DND-41 (cell line): ENCODE measurements at regions not wholly inside any gene's neighbourhood (a gene's known extent, or its start where the extent isn't known, plus 50 kb on each side); places are given as distances from the start of the nearest gene placed in this dataset.

Experiments
- ATAC-seq: fragments of 200-7000 bp; cut with Tn5 transposase; 3 replicates; pipeline ENCODE4 v1.9.1; 2021; ENCODE audit warnings: low read depth; ENCODE audit not compliant: insufficient read depth
- DNase-seq: peaks from one replicate; pipeline ENCODE4 v3.0.0-alpha.2; 2020
- H2AFZ ChIP-seq: 2 replicates; pipeline ENCODE4 v1.6.0; 2012; ENCODE audit warnings: low read depth, low read length
- H3K27ac ChIP-seq: 2 replicates; pipeline ENCODE4 v1.5.1; 2012; ENCODE audit warnings: low read length, inconsistent platforms
- H3K27me3 ChIP-seq: fragments of 200-600 bp; sonication (generic); 2 replicates; pipeline ENCODE4 v1.6.0; 2012; ENCODE audit warnings: low read length, mild to moderate bottlenecking, inconsistent platforms; ENCODE audit not compliant: insufficient read depth, poor library complexity
- H3K36me3 ChIP-seq: 2 replicates; pipeline ENCODE4 v1.5.1; 2012; ENCODE audit warnings: low read length, inconsistent platforms; ENCODE audit not compliant: insufficient read depth
- H3K4me1 ChIP-seq: 2 replicates; pipeline ENCODE4 v1.5.1; 2012; ENCODE audit warnings: mild to moderate bottlenecking, low read length; ENCODE audit not compliant: insufficient read depth
- H3K4me2 ChIP-seq: 2 replicates; pipeline ENCODE4 v1.6.0; 2012; ENCODE audit warnings: mild to moderate bottlenecking, moderate library complexity, low read length, inconsistent platforms; ENCODE audit not compliant: insufficient read depth
- H3K4me3 ChIP-seq, 2 experiments: fragments of 200-600 bp in 1 of 2; shearing (Covaris generic) in 1 of 2; 2 replicates each; pipeline ENCODE4 v1.5.1; 2012 to 2016; ENCODE audit warnings: inconsistent platforms in 2 of 2, low read length in 2 of 2, mild to moderate bottlenecking in 2 of 2, low read depth in 1 of 2, moderate library complexity in 1 of 2
- H3K79me2 ChIP-seq: 2 replicates; pipeline ENCODE4 v1.6.0; 2012; ENCODE audit warnings: low read length, inconsistent platforms; ENCODE audit not compliant: insufficient read depth
- H3K9ac ChIP-seq: 2 replicates; pipeline ENCODE4 v1.6.0; 2012; ENCODE audit warnings: low read depth, mild to moderate bottlenecking, inconsistent platforms, low read length, moderate library complexity
- H3K9me3 ChIP-seq: 2 replicates; pipeline ENCODE4 v1.5.1; 2012; ENCODE audit warnings: low read length, moderate library complexity, mild to moderate bottlenecking, inconsistent platforms; ENCODE audit not compliant: insufficient read depth, severe bottlenecking
- H4K20me1 ChIP-seq: 2 replicates; pipeline ENCODE4 v1.6.0; 2012; ENCODE audit warnings: low read length; ENCODE audit not compliant: insufficient read depth
- EZH2 ChIP-seq: IDR thresholded peaks from 3 replicates; pipeline ENCODE4 v1.6.1; 2012; ENCODE audit warnings: borderline replicate concordance, low read depth, mild to moderate bottlenecking, moderate library complexity, low read length, inconsistent platforms; ENCODE audit not compliant: severe bottlenecking
- TF ChIP-seq, protein P1 (sequence below): IDR thresholded peaks from 2 replicates; pipeline ENCODE4 v1.5.1; 2012; ENCODE audit warnings: borderline replicate concordance, low read length, moderate library complexity, mild to moderate bottlenecking; ENCODE audit not compliant: poor library complexity, severe bottlenecking; ENCODE audit errors: extremely low read depth

DNA sequence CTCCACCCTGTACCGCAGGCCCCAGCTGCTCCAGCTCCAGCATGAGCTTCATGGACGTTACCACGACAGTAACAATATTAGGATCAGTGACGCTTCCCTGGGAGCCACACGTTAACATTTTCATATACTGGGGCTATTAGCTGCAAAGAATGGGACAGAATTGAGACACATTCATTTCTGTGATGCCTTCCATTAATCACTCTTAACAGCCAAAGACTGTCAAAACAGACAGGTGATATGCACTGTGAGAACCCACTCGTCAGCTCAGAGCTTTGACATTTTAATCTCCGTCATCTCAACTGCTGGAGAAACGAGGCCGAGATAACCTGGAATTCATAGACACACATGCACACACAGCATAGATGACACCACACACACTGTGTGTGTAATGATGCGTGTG lies 408.4 kb upstream of the SHH start:
- Histone ChIP-seq H3K36me3 (no peaks in the 10 kb centered on the region), H4K20me1 (no peaks in the 10 kb centered on the region; the same call in 1 of the 2 replicates), H3K4me1 (no peaks in the 10 kb centered on the region), H3K9me3 (peaks cover 3% of the 10 kb centered on the region), H3K27ac (no peak overlapping the region), H2AFZ (no peak overlapping the region), H3K4me3 (no peak overlapping the region), H3K27me3 (peaks cover 9% of the 10 kb centered on the region), H3K9ac (no peak overlapping the region), H3K79me2 (no peaks in the 10 kb centered on the region), H3K4me2 (no peak overlapping the region)
- no peak for DNase-seq
- ATAC-seq, result no peak
- TF ChIP-seq, protein P1, sequence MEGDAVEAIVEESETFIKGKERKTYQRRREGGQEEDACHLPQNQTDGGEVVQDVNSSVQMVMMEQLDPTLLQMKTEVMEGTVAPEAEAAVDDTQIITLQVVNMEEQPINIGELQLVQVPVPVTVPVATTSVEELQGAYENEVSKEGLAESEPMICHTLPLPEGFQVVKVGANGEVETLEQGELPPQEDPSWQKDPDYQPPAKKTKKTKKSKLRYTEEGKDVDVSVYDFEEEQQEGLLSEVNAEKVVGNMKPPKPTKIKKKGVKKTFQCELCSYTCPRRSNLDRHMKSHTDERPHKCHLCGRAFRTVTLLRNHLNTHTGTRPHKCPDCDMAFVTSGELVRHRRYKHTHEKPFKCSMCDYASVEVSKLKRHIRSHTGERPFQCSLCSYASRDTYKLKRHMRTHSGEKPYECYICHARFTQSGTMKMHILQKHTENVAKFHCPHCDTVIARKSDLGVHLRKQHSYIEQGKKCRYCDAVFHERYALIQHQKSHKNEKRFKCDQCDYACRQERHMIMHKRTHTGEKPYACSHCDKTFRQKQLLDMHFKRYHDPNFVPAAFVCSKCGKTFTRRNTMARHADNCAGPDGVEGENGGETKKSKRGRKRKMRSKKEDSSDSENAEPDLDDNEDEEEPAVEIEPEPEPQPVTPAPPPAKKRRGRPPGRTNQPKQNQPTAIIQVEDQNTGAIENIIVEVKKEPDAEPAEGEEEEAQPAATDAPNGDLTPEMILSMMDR, result no peak
- no peak for TF ChIP-seq EZH2

DNA sequence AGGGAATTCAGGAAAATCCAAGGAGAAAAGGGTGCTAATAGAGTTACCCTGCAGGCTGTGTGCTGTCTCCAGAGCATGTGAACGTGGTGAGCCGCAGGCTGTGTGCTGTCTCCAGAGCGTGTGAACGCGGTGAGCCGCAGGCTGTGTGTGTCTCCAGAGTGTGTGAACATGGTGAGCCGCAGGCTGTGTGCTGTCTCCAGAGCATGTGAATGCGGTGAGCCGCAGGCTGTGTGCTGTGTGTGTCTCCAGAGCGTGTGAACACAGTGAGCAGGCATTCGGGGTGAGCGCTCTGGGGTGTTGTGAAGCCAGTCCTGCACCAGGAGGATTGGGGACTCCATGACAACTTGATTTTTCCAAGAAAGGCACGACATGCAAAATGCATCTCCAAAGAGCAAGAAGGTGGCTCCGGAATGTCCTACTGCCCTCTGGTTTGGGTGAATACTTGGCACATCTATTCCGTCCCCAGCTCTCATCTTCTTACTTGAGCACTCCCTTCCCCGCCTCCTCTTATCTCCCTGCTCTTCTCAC lies 407.9 kb upstream of the SHH start:
- H3K9me3 ChIP-seq, result peaks cover 3% of the 10 kb centered on the region
- H3K36me3 ChIP-seq, result no peaks in the 10 kb centered on the region
- DNase-seq, result no peak
- no peaks in the 10 kb centered on the region; the same call in 1 of the 2 replicates for H4K20me1 ChIP-seq
- H3K27ac ChIP-seq, result no peak overlapping the region
- peaks cover 9% of the 10 kb centered on the region for H3K27me3 ChIP-seq
- no peak for ATAC-seq
- H3K9ac ChIP-seq, result no peak overlapping the region
- H3K4me1 ChIP-seq, result no peaks in the 10 kb centered on the region
- TF ChIP-seq, protein P1, result no peak
- no peak for TF ChIP-seq EZH2
- no peaks in the 10 kb centered on the region for H3K79me2 ChIP-seq
- no peak overlapping the region for H3K4me2 ChIP-seq
- H2AFZ ChIP-seq, result no peak overlapping the region
- no peak overlapping the region for H3K4me3 ChIP-seq

DNA sequence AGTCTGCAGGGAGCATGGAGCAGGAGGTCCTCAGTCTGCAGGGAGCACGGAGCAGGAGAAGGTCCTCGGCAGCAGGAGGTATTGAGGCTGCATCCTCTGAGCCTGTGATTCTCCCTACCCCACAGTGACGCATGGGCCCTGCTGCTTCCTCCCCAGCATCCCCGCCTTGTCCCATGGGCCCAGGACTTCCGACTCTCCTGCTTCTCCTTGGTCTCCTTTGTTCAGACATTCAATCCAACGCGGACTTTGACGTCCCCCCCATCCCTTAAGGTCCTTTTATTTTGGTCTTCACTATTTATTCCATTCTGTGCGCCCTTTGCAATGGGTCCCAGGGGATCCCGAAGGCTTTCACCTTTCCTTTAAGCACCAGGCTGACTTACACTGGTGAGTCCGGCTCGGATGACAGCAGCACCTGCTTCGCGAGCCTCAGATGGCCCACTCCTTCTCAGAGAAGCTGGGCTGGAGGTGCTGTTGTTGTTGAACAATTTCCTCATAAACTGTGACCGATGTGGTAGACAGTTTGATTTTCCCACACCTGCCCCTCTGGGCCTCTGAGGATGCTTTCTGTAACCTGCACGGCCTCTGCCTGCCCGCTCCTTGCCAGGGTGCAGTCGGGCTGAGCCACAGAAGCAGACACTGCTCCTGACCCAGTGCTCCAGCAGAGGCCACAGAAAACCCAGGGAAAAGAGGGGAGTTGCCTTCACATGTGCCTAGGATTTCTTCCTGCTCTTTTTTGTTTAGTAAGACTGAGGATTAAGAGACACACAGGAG lies 407.2 kb upstream of the SHH start:
- H3K9ac ChIP-seq, result no peak overlapping the region
- H3K79me2 ChIP-seq, result no peaks in the 10 kb centered on the region
- H3K27me3 ChIP-seq, result peaks cover 9% of the 10 kb centered on the region
- H3K4me3 ChIP-seq, result no peak overlapping the region
- H3K4me1 ChIP-seq, result no peaks in the 10 kb centered on the region
- ATAC-seq (no peak), DNase-seq (no peak)
- H4K20me1 ChIP-seq, result no peaks in the 10 kb centered on the region; the same call in 1 of the 2 replicates
- TF ChIP-seq EZH2, result no peak
- TF ChIP-seq, protein P1, result no peak
- no peaks in the 10 kb centered on the region for H3K36me3 ChIP-seq
- no peaks in the 10 kb centered on the region for H3K9me3 ChIP-seq
- no peak overlapping the region for H2AFZ ChIP-seq
- no peak overlapping the region for H3K27ac ChIP-seq
- H3K4me2 ChIP-seq, result no peak overlapping the region
